Peyer's patch (tissue), 4 donors: ENCODE measurements at regions not wholly inside any gene's neighbourhood (a gene's known extent, or its start where the extent isn't known, plus 50 kb on each side); places are given as distances from the start of the nearest gene placed in this dataset.

Experiments
- DNase-seq, 3 donors: peaks; one replicate each; pipeline ENCODE4 v3.0.0-alpha.2; 2017 to 2019
- H3K27ac ChIP-seq, 4 donors: fragments of 200-600 bp; sonication (generic); one replicate each; pipeline ENCODE4 v1.5.1; 2016 to 2019
- H3K27me3 ChIP-seq, 2 donors: fragments of 200-600 bp; sonication (generic); one replicate each; pipeline ENCODE4 v1.5.1; 2019
- H3K36me3 ChIP-seq, 3 donors: fragments of 200-600 bp; sonication (generic); one replicate each; pipeline ENCODE4 v1.5.1; 2016 to 2019
- H3K4me1 ChIP-seq, 4 donors: fragments of 200-600 bp; sonication (generic); one replicate each; pipeline ENCODE4 v1.5.1; 2016 to 2019
- H3K4me3 ChIP-seq, 4 donors: fragments of 200-600 bp; sonication (generic); 1 replicate in 3 of 4; 2 replicates in 1 of 4; pipeline ENCODE4 v1.5.1; 2016 to 2019; ENCODE audit warnings: mild to moderate bottlenecking in 1 of 4
- H3K9me3 ChIP-seq, 4 donors: fragments of 200-600 bp; sonication (generic); one replicate each; pipeline ENCODE4 v1.5.1; 2016 to 2019; ENCODE audit warnings: mild to moderate bottlenecking in 1 of 4
- CTCF ChIP-seq, 6 experiments: fragments of 450-650 bp in 4 of 6; fragments of 200-600 bp in 2 of 6; sonication (generic) in 1 of 6; IDR thresholded peaks; one replicate each; pipeline ENCODE4 v1.5.1; 2017 to 2019; ENCODE audit warnings: antibody characterized with exemption in 6 of 6, mild to moderate bottlenecking in 3 of 6, moderate library complexity in 1 of 6
- POLR2A ChIP-seq, 2 donors: fragments of 450-650 bp; IDR thresholded peaks; one replicate each; pipeline ENCODE4 v1.5.1; 2017; ENCODE audit warnings: antibody characterized with exemption in 2 of 2, mild to moderate bottlenecking in 2 of 2, moderate library complexity in 2 of 2

DNA sequence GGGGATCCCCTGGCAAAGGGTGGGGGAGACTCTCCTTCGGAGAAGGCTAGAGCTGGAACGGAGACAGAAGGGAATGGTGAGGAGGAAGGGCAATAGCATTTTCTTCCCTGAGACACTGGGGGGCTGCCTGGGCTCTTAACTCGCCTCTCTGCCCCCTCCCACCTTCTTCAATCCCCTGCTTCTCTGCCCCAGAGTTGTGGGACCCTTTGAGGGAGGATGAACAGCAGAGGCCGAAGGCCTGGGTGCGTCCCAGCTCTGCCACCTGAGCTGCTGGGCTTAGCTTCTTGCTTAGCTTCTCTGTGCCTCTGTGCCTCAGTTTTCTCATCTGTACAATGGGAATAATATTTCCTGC is 72.4 kb downstream of the RTL6 start:
- no peak for DNase-seq
- H3K27me3 ChIP-seq: no peaks in the 10 kb centered on the region
- H3K9me3 ChIP-seq: no peaks in the 10 kb centered on the region
- no peaks in the 10 kb centered on the region for H3K36me3 ChIP-seq
- no peak overlapping the region for H3K27ac ChIP-seq
- no peak overlapping the region for H3K4me3 ChIP-seq
- no peaks in the 10 kb centered on the region for H3K4me1 ChIP-seq
- no peak for TF ChIP-seq POLR2A (IDR thresholded peaks at IDR 0.05)
- TF ChIP-seq CTCF (IDR thresholded peaks at IDR 0.05): no peak

DNA sequence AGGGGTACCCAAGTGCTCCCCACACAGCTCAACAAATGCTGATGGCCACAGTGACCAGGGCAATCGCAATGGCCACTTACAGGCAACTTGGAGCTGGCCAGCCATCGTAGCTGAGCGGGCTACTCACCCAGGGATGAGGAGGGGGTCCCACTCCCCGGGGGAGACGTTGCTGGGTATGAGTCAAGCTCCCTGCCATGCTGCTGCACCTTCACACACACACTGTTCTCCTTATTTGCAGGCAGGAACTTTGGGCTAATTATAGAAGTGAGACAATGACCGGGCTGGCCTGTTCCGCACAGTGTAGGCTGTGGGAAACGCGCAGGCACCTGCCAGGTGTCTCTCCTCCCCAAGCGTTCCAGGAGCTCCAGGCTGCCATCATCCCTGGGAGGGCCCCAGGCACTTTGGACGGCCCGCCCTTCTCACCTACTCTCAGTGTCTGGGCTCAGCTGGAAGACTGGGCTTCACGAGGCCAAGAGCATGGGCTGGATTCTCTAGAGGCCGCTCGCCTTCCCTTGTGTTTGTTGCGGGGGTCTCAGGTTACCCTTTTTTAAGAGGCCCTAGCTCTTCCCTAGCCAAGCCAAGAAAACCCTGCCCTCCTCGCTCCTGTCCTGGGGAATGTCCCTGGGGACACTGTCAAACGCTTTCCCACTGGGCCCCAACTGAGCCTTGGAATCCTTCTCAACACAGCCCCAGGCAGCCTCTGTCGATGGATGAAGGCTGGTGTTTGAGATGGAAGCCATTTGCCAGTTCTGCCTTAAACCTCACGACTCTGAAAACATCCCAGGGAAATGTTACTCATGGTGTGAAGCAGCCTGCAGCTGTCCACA is 73.0 kb downstream of the RTL6 start:
- H3K9me3 ChIP-seq: peaks cover 0 to 2% (median 0%) of the 10 kb centered on the region in 4 donors
- no peaks in the 10 kb centered on the region for H3K36me3 ChIP-seq
- no peak overlapping the region for H3K4me3 ChIP-seq
- no peak for TF ChIP-seq CTCF (IDR thresholded peaks at IDR 0.05)
- no peak for TF ChIP-seq POLR2A (IDR thresholded peaks at IDR 0.05)
- H3K27me3 ChIP-seq: no peaks in the 10 kb centered on the region
- H3K4me1 ChIP-seq: no peaks in the 10 kb centered on the region
- no peak for DNase-seq
- H3K27ac ChIP-seq: no peak overlapping the region

- TF ChIP-seq POLR2A (IDR thresholded peaks at IDR 0.05) (no peak), CTCF (IDR thresholded peaks at IDR 0.05) (no peak)
- no peaks in the 10 kb centered on the region for H3K36me3 ChIP-seq
- DNase-seq: no peak
Measured at GRCh38 chr22:44424359-44424682, 73.7 kb downstream of the RTL6 start.

GRCh38 chr22:44423556-44424358 is 74.3 kb downstream of the RTL6 start:
- DNase-seq: peak in 1 of 3 donors; percentile 25
- TF ChIP-seq POLR2A (IDR thresholded peaks at IDR 0.05): no peak
- TF ChIP-seq CTCF (IDR thresholded peaks at IDR 0.05): no peak
- Histone ChIP-seq H3K9me3 (peaks cover 0 to 11% (median 0%) of the 10 kb centered on the region in 4 donors), H3K36me3 (no peaks in the 10 kb centered on the region), H3K4me3 (no peak overlapping the region), H3K27me3 (no peaks in the 10 kb centered on the region), H3K27ac (no peak overlapping the region), H3K4me1 (no peaks in the 10 kb centered on the region)

More at GRCh38 chr22:44424359-44424682, 73.7 kb downstream of the RTL6 start:
- H3K27ac ChIP-seq: no peak overlapping the region
- H3K9me3 ChIP-seq: peaks cover 0 to 10% (median 0%) of the 10 kb centered on the region in 4 donors
- H3K27me3 ChIP-seq: no peaks in the 10 kb centered on the region
- no peak overlapping the region for H3K4me3 ChIP-seq
- H3K4me1 ChIP-seq: no peaks in the 10 kb centered on the region

GRCh38 chr22:44422746-44423380 is 75.2 kb downstream of the RTL6 start:
- H3K9me3 ChIP-seq: peaks cover 0 to 11% (median 0%) of the 10 kb centered on the region in 4 donors
- DNase-seq: peak in 1 of 3 donors; percentile 37
- H3K27ac ChIP-seq: no peak overlapping the region
- H3K27me3 ChIP-seq: no peaks in the 10 kb centered on the region
- H3K4me3 ChIP-seq: no peak overlapping the region
- no peak for TF ChIP-seq CTCF (IDR thresholded peaks at IDR 0.05)
- no peak for TF ChIP-seq POLR2A (IDR thresholded peaks at IDR 0.05)
- H3K36me3 ChIP-seq: no peaks in the 10 kb centered on the region
- H3K4me1 ChIP-seq: no peaks in the 10 kb centered on the region
